H1 (cell line): ENCODE measurements at regions not wholly inside any gene's neighbourhood (a gene's known extent, or its start where the extent isn't known, plus 50 kb on each side); places are given as distances from the start of the nearest gene placed in this dataset.

ENCODE experiments used
- BACH1 ChIP-seq: IDR thresholded peaks from 2 replicates; pipeline ENCODE4 v1.6.1; 2012; ENCODE audit warnings: low read length, improper control_type of control experiment
- RAD21 ChIP-seq, 2 experiments: IDR thresholded peaks in 1 of 2; conservative IDR thresholded peaks in 1 of 2; 2 replicates each; pipeline ENCODE4 v1.6.1; 2011; ENCODE audit warnings: low read depth in 2 of 2, low read length in 2 of 2, improper control_type of control experiment in 1 of 2, inconsistent platforms in 1 of 2, mild to moderate bottlenecking in 1 of 2, moderate library complexity in 1 of 2

DNA sequence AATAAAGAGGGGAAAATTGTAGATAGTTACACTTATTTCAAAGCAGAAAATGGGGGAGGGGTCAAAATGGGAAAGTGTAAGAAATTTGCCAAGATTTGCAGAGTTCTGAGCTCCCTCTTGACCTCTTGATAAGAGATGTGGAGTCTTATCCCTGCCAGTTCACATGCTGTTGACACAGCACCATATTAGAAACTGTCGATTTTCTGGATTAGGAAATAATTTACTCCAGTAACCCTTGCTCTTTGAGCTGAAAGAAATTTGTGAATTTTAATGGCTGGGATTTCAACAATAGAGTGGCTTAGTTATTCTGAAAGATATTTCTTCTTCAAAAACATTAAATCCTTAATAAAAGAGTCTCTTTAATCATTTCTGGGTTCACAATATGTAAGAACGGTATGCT lies 306.2 kb upstream of the CNTN4 start:
- TF ChIP-seq BACH1 (no peak), RAD21 (IDR thresholded peaks at IDR 0.05 in 1 of 2, conservative IDR thresholded peaks at IDR 0.05 in 1 of 2; ENCODE audit: low read depth in 2 of 2, low read length in 2 of 2) (no peak)
